ENCODE measurements at regions not wholly inside any gene's neighbourhood (a gene's known extent, or its start where the extent isn't known, plus 50 kb on each side); places are given as distances from the start of the nearest gene placed in this dataset.
A peak's percentile ranks its signal among the peaks of the same experiment; 100 is the strongest.
"Not testable (repeated sequence)": the region's sequence is repeated elsewhere in the genome, so short reads cannot be mapped to it uniquely, and the experiment has no call there.

- not testable (repeated sequence) for DNase-seq (ENCODE audit: low read depth); H3K4me3 ChIP-seq (ENCODE audit: low read length); H3K9me3 ChIP-seq (ENCODE audit: control insufficient read depth, low read length); H3K4me1 ChIP-seq (ENCODE audit: control insufficient read depth, insufficient read depth, low read length); H3K36me3 ChIP-seq (ENCODE audit: control insufficient read depth, insufficient read depth, low read length, severe bottlenecking); H3K9ac ChIP-seq (ENCODE audit: low read length); H3K27me3 ChIP-seq (replicated peaks; ENCODE audit: control insufficient read depth, insufficient read depth, low read length)
Measured at GRCh38 chr2:90218534-90218933, 1527.1 kb downstream of the RPIA start.

- not testable (repeated sequence) for H3K36me3 ChIP-seq (ENCODE audit: control insufficient read depth, insufficient read depth, low read length, severe bottlenecking); DNase-seq (ENCODE audit: low read depth); H3K9me3 ChIP-seq (ENCODE audit: control insufficient read depth, low read length); H3K4me3 ChIP-seq (ENCODE audit: low read length); H3K9ac ChIP-seq (ENCODE audit: low read length); H3K27me3 ChIP-seq (replicated peaks; ENCODE audit: control insufficient read depth, insufficient read depth, low read length); H3K4me1 ChIP-seq (ENCODE audit: control insufficient read depth, insufficient read depth, low read length)
Measured at GRCh38 chr2:90220623-90221299, 1529.3 kb downstream of the RPIA start.

GRCh38 chr2:90221300-90221651, 1529.8 kb downstream of the RPIA start:
- Histone ChIP-seq H3K4me3 (ENCODE audit: low read length) (no peak overlapping the region), H3K9me3 (ENCODE audit: control insufficient read depth, low read length) (no peaks in the 10 kb centered on the region), H3K36me3 (ENCODE audit: control insufficient read depth, insufficient read depth, low read length, severe bottlenecking) (no peaks in the 10 kb centered on the region), H3K9ac (ENCODE audit: low read length) (no peak overlapping the region), H3K4me1 (ENCODE audit: control insufficient read depth, insufficient read depth, low read length) (no peaks in the 10 kb centered on the region), H3K27me3 (replicated peaks; ENCODE audit: control insufficient read depth, insufficient read depth, low read length) (no peaks in the 10 kb centered on the region)
- no peak for DNase-seq (ENCODE audit: low read depth)

- H3K9ac ChIP-seq (ENCODE audit: low read length); H3K9me3 ChIP-seq (ENCODE audit: control insufficient read depth, low read length); H3K4me3 ChIP-seq (ENCODE audit: low read length); H3K27me3 ChIP-seq (replicated peaks; ENCODE audit: control insufficient read depth, insufficient read depth, low read length); H3K36me3 ChIP-seq (ENCODE audit: control insufficient read depth, insufficient read depth, low read length, severe bottlenecking); DNase-seq (ENCODE audit: low read depth); H3K4me1 ChIP-seq (ENCODE audit: control insufficient read depth, insufficient read depth, low read length): not testable (repeated sequence)
Measured at GRCh38 chr2:90224767-90225166, 1533.3 kb downstream of the RPIA start.

GRCh38 chr2:90226465-90227072, 1535.1 kb downstream of the RPIA start:
- not testable (repeated sequence) for H3K4me3 ChIP-seq (ENCODE audit: low read length); H3K36me3 ChIP-seq (ENCODE audit: control insufficient read depth, insufficient read depth, low read length, severe bottlenecking); DNase-seq (ENCODE audit: low read depth); H3K9ac ChIP-seq (ENCODE audit: low read length); H3K9me3 ChIP-seq (ENCODE audit: control insufficient read depth, low read length); H3K27me3 ChIP-seq (replicated peaks; ENCODE audit: control insufficient read depth, insufficient read depth, low read length); H3K4me1 ChIP-seq (ENCODE audit: control insufficient read depth, insufficient read depth, low read length)

GRCh38 chr2:90231199-90231598, 1539.7 kb downstream of the RPIA start:
- H3K9me3 ChIP-seq (ENCODE audit: control insufficient read depth, low read length); H3K27me3 ChIP-seq (replicated peaks; ENCODE audit: control insufficient read depth, insufficient read depth, low read length); H3K4me1 ChIP-seq (ENCODE audit: control insufficient read depth, insufficient read depth, low read length); H3K9ac ChIP-seq (ENCODE audit: low read length); DNase-seq (ENCODE audit: low read depth); H3K4me3 ChIP-seq (ENCODE audit: low read length); H3K36me3 ChIP-seq (ENCODE audit: control insufficient read depth, insufficient read depth, low read length, severe bottlenecking): not testable (repeated sequence)

GRCh38 chr2:90235452-90235851, 1544.0 kb downstream of the RPIA start:
- H3K4me1 ChIP-seq (ENCODE audit: control insufficient read depth, insufficient read depth, low read length); H3K36me3 ChIP-seq (ENCODE audit: control insufficient read depth, insufficient read depth, low read length, severe bottlenecking); H3K4me3 ChIP-seq (ENCODE audit: low read length): not testable (repeated sequence)

GRCh38 chr2:90237923-90238361, 1546.5 kb downstream of the RPIA start:
- DNase-seq (ENCODE audit: low read depth); H3K9me3 ChIP-seq (ENCODE audit: control insufficient read depth, low read length); H3K36me3 ChIP-seq (ENCODE audit: control insufficient read depth, insufficient read depth, low read length, severe bottlenecking); H3K4me1 ChIP-seq (ENCODE audit: control insufficient read depth, insufficient read depth, low read length); H3K4me3 ChIP-seq (ENCODE audit: low read length); H3K27me3 ChIP-seq (replicated peaks; ENCODE audit: control insufficient read depth, insufficient read depth, low read length); H3K9ac ChIP-seq (ENCODE audit: low read length): not testable (repeated sequence)

More at GRCh38 chr2:90235452-90235851, 1544.0 kb downstream of the RPIA start:
- not testable (repeated sequence) for H3K9ac ChIP-seq (ENCODE audit: low read length); H3K9me3 ChIP-seq (ENCODE audit: control insufficient read depth, low read length); H3K27me3 ChIP-seq (replicated peaks; ENCODE audit: control insufficient read depth, insufficient read depth, low read length); DNase-seq (ENCODE audit: low read depth)

- not testable (repeated sequence) for H3K27me3 ChIP-seq (replicated peaks; ENCODE audit: control insufficient read depth, insufficient read depth, low read length); H3K4me1 ChIP-seq (ENCODE audit: control insufficient read depth, insufficient read depth, low read length); H3K9ac ChIP-seq (ENCODE audit: low read length); DNase-seq (ENCODE audit: low read depth); H3K36me3 ChIP-seq (ENCODE audit: control insufficient read depth, insufficient read depth, low read length, severe bottlenecking); H3K4me3 ChIP-seq (ENCODE audit: low read length); H3K9me3 ChIP-seq (ENCODE audit: control insufficient read depth, low read length)
Measured at GRCh38 chr2:90238505-90239230, 1547.2 kb downstream of the RPIA start.

GRCh38 chr2:90239769-90240168, 1548.3 kb downstream of the RPIA start:
- H3K4me1 ChIP-seq (ENCODE audit: control insufficient read depth, insufficient read depth, low read length); H3K4me3 ChIP-seq (ENCODE audit: low read length); H3K9ac ChIP-seq (ENCODE audit: low read length); H3K9me3 ChIP-seq (ENCODE audit: control insufficient read depth, low read length); H3K27me3 ChIP-seq (replicated peaks; ENCODE audit: control insufficient read depth, insufficient read depth, low read length); DNase-seq (ENCODE audit: low read depth); H3K36me3 ChIP-seq (ENCODE audit: control insufficient read depth, insufficient read depth, low read length, severe bottlenecking): not testable (repeated sequence)

- not testable (repeated sequence) for H3K9me3 ChIP-seq (ENCODE audit: control insufficient read depth, low read length); H3K36me3 ChIP-seq (ENCODE audit: control insufficient read depth, insufficient read depth, low read length, severe bottlenecking)
Measured at GRCh38 chr2:90244902-90245765, 1553.7 kb downstream of the RPIA start.

More at GRCh38 chr2:90244902-90245765, 1553.7 kb downstream of the RPIA start:
- not testable (repeated sequence) for H3K4me1 ChIP-seq (ENCODE audit: control insufficient read depth, insufficient read depth, low read length); H3K27me3 ChIP-seq (replicated peaks; ENCODE audit: control insufficient read depth, insufficient read depth, low read length); DNase-seq (ENCODE audit: low read depth); H3K4me3 ChIP-seq (ENCODE audit: low read length)
- peak overlapping the region; percentile 46 for H3K9ac ChIP-seq (ENCODE audit: low read length)

Measured in adipocyte (in vitro differentiated cells).